Suprapubic skin (tissue), 3 donors: ENCODE measurements at regions not wholly inside any gene's neighbourhood (a gene's known extent, or its start where the extent isn't known, plus 50 kb on each side); places are given as distances from the start of the nearest gene placed in this dataset.

Experiments
- EP300 ChIP-seq: sonication (generic); formaldehyde crosslinking; IDR thresholded peaks from one replicate; pipeline ENCODE4 v1.6.1; 2017; ENCODE audit warnings: antibody characterized with exemption
- TF ChIP-seq, protein P1 (sequence below), 2 donors: fragments of 200-600 bp in 1 of 2; fragments of 450-650 bp in 1 of 2; sonication (generic) in 1 of 2; IDR thresholded peaks; one replicate each; pipeline ENCODE4 v1.5.1; 2016 to 2019; ENCODE audit warnings: antibody characterized with exemption in 2 of 2, mild to moderate bottlenecking in 1 of 2, moderate library complexity in 1 of 2

DNA sequence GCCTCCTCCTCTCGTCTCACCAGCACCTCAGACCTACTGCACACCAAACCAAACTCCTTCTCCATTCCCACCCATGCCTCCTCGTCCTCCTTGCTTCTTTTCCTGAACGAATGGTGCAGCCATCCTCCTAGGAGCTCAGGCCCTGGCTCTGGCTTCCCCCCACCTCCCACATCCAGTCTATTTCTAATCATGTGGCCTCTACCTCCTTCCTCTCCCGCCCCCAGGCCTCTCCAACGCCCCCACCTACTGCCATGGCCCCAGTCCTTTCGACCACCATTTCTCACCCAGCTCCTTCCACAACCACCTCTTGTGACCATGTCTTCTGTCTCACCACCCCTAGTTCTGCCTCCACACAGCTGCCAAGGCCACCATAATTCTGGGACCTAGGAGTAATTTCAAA lies 127.1 kb downstream of the PJA1 start:
- TF ChIP-seq EP300: no peak
- TF ChIP-seq, protein P1, sequence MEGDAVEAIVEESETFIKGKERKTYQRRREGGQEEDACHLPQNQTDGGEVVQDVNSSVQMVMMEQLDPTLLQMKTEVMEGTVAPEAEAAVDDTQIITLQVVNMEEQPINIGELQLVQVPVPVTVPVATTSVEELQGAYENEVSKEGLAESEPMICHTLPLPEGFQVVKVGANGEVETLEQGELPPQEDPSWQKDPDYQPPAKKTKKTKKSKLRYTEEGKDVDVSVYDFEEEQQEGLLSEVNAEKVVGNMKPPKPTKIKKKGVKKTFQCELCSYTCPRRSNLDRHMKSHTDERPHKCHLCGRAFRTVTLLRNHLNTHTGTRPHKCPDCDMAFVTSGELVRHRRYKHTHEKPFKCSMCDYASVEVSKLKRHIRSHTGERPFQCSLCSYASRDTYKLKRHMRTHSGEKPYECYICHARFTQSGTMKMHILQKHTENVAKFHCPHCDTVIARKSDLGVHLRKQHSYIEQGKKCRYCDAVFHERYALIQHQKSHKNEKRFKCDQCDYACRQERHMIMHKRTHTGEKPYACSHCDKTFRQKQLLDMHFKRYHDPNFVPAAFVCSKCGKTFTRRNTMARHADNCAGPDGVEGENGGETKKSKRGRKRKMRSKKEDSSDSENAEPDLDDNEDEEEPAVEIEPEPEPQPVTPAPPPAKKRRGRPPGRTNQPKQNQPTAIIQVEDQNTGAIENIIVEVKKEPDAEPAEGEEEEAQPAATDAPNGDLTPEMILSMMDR (IDR thresholded peaks at IDR 0.05): no peak
